ENCODE measurements at regions not wholly inside any gene's neighbourhood (a gene's known extent, or its start where the extent isn't known, plus 50 kb on each side); places are given as distances from the start of the nearest gene placed in this dataset.
"Not testable (repeated sequence)": the region's sequence is repeated elsewhere in the genome, so short reads cannot be mapped to it uniquely, and the experiment has no call there.

DNA sequence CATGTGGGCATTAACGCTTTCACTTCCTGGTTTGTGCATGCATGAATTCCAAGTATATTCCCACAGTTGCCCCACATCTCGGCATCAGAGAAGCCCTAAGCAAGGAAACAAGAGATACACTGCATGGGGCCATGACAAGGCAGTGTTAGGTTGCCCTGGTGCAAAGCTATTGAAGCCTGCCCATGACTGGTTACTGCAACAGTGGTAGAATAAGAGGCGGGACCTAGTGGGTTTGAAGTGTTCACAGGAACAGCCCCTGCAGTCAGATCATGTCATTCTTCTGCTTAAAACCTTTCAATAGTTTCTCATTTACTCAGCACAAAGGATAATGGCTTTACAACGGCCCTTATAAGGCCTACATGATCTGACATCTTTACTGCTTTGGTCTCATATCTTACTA is 80.9 kb upstream of the TOPAZ1 start:
- no peak overlapping the region for H3K4me3 ChIP-seq (replicated peaks; ENCODE audit: low read depth, low read length)
- TF ChIP-seq, protein P1, sequence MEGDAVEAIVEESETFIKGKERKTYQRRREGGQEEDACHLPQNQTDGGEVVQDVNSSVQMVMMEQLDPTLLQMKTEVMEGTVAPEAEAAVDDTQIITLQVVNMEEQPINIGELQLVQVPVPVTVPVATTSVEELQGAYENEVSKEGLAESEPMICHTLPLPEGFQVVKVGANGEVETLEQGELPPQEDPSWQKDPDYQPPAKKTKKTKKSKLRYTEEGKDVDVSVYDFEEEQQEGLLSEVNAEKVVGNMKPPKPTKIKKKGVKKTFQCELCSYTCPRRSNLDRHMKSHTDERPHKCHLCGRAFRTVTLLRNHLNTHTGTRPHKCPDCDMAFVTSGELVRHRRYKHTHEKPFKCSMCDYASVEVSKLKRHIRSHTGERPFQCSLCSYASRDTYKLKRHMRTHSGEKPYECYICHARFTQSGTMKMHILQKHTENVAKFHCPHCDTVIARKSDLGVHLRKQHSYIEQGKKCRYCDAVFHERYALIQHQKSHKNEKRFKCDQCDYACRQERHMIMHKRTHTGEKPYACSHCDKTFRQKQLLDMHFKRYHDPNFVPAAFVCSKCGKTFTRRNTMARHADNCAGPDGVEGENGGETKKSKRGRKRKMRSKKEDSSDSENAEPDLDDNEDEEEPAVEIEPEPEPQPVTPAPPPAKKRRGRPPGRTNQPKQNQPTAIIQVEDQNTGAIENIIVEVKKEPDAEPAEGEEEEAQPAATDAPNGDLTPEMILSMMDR (IDR thresholded peaks at IDR 0.05; ENCODE audit: low read length, missing control alignments), result no peak
- no peak for DNase-seq (ENCODE audit: low read depth)

DNA sequence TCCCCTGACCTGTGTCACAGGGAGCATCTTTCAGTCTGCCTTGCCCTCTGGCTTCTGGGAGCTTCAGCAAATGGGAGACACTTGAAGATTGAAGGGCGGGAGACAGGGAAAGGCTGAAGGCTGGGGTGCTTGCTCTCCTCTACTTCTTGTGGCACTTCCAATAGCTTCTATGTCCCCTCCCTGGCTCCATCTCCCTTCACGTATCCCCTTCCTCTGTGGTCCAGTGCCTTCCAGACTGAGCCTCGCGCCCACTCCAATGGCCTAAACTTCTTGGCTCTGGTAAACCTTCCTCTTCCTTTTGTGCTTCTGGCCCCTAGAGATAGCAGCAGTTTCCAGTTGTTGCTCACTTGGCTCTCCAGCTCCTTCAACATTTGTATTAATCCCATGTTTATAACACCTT is 69.8 kb upstream of the TOPAZ1 start:
- no peak for DNase-seq (ENCODE audit: low read depth)
- TF ChIP-seq, protein P1 (IDR thresholded peaks at IDR 0.05; ENCODE audit: low read length, missing control alignments), result no peak
- no peak overlapping the region for H3K4me3 ChIP-seq (replicated peaks; ENCODE audit: low read depth, low read length)

DNA sequence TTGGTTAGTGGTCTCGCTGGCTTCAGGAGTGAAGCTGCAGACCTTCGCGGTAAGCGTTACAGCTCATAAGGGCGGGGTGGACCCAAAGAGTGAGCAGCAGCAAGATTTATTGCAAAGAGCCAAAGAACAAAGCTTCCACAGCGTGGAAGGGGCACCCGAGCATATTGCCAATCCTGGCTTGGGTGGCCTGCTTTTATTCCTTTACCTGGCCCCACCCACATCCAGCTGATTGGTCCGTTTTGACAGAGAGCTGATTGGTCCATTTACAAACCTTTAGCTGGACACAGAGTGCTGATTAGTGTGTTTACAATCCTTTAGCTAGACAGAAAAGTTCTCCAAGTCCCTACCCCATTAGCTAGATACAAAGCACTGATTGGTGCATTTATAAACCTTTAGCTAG is 69.0 kb upstream of the TOPAZ1 start:
- DNase-seq (ENCODE audit: low read depth); H3K4me3 ChIP-seq (replicated peaks; ENCODE audit: low read depth, low read length): not testable (repeated sequence)

DNA sequence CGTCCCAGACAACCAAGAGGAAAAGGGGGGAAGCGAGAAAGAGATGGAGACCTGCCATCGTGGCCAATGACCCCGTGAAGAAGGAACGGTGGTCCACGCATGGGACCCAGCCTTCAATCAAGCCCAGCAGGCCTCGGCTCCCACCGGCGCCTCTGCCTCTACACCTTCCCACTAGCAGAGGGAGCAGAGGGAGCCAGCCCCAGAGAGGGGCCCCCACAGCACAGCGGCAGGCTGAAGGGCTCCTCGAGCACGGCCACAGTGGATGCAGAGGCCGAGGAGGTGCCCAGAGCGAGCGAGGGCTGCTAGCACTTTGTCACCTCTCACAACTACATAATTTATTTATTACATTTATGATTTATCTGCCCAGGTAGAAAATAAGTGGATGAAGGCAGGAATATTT is 68.4 kb upstream of the TOPAZ1 start:
- TF ChIP-seq, protein P1 (IDR thresholded peaks at IDR 0.05; ENCODE audit: low read length, missing control alignments), result no peak
- no peak for DNase-seq (ENCODE audit: low read depth)
- no peak overlapping the region for H3K4me3 ChIP-seq (replicated peaks; ENCODE audit: low read depth, low read length)

DNA sequence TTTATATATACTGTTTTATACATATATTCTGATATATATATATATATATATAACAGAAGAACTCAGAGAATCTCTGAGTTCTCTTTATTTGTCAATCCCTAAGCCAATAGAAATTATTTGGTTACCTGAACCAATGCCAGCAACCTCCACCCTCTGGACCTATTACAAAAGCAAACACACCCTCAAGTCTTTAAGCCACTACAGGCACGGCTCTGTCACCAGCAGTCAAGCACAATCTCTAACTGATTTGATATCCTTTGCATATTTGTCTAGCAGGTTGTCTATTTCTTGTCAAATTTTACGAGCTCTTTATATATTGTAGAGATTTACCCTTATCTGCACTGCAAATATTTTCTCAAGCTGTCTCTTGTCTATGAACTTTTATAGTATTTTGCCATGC is 66.6 kb upstream of the TOPAZ1 start:
- no peak for DNase-seq (ENCODE audit: low read depth)
- H3K4me3 ChIP-seq (replicated peaks; ENCODE audit: low read depth, low read length), result no peak overlapping the region
- TF ChIP-seq, protein P1 (IDR thresholded peaks at IDR 0.05; ENCODE audit: low read length, missing control alignments), result no peak

DNA sequence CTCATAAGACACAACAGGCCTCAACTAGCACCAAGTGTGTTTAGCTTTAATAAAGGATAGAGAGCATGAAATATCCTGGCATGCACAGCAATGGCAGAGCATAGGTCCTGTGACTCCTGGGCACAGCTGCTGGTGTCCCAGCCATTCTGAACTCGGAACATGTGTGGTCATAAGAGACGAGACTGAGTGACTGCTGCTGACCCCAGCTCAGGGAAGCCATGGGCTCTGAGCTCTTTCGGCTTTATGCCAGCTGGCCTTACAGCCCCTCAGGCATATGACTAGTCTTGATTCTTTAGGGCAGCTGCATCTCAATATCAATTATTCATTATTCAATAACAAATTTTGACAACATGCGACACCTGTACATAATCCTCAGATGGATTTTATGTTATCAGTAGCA is 62.4 kb upstream of the TOPAZ1 start:
- DNase-seq (ENCODE audit: low read depth), result no peak
- TF ChIP-seq, protein P1 (IDR thresholded peaks at IDR 0.05; ENCODE audit: low read length, missing control alignments), result no peak
- H3K4me3 ChIP-seq (replicated peaks; ENCODE audit: low read depth, low read length), result no peak overlapping the region

DNA sequence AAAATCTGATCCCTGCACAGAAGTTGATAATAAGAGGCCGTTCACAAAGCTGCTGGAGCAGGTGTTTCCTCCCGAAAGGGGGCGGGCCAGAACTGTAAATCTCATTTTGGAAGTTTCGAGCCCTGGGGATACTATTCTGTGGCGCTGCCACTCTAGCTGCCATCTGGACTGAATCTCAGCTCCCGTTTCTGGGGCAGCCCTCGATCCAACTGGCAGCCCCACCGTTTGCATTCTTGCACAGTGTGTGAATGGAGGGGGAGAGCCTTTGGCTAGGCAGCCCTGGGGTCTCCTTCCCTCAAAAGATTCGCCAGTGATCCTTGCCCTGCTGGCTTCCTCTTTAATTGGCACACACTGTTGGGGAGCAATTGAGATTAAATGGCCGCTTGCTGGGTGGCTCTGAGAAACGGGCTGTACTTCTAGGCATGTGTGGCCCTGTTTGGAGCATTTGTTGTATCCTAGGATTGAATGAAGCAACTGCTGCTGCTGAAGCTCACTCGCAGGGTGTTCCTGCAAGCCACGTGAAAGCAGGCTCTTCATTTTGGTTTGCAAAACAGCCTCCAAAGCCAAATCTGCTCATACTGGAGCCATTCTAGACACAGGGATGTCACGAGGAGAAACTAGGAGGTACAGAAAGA is 57.2 kb upstream of the TOPAZ1 start:
- TF ChIP-seq, protein P1 (IDR thresholded peaks at IDR 0.05; ENCODE audit: low read length, missing control alignments), result no peak
- H3K4me3 ChIP-seq (replicated peaks; ENCODE audit: low read depth, low read length), result no peak overlapping the region
- DNase-seq (ENCODE audit: low read depth), result no peak

Data from fibroblast of pulmonary artery (primary cell).